ENCODE measurements at regions not wholly inside any gene's neighbourhood (a gene's known extent, or its start where the extent isn't known, plus 50 kb on each side); places are given as distances from the start of the nearest gene placed in this dataset.

- no peaks in the 10 kb centered on the region for H3K36me3 Mint-ChIP-seq (ENCODE audit: low read depth)
- H3K27me3 Mint-ChIP-seq (ENCODE audit: insufficient read depth), result peaks cover 7% of the 10 kb centered on the region
- no peaks in the 10 kb centered on the region for H3K4me1 Mint-ChIP-seq (ENCODE audit: low read depth)
- H3K27ac Mint-ChIP-seq, result no peak overlapping the region
- no peak overlapping the region for H3K4me3 Mint-ChIP-seq
- no peaks in the 10 kb centered on the region for H3K9me3 Mint-ChIP-seq
- TF ChIP-seq, protein P1, sequence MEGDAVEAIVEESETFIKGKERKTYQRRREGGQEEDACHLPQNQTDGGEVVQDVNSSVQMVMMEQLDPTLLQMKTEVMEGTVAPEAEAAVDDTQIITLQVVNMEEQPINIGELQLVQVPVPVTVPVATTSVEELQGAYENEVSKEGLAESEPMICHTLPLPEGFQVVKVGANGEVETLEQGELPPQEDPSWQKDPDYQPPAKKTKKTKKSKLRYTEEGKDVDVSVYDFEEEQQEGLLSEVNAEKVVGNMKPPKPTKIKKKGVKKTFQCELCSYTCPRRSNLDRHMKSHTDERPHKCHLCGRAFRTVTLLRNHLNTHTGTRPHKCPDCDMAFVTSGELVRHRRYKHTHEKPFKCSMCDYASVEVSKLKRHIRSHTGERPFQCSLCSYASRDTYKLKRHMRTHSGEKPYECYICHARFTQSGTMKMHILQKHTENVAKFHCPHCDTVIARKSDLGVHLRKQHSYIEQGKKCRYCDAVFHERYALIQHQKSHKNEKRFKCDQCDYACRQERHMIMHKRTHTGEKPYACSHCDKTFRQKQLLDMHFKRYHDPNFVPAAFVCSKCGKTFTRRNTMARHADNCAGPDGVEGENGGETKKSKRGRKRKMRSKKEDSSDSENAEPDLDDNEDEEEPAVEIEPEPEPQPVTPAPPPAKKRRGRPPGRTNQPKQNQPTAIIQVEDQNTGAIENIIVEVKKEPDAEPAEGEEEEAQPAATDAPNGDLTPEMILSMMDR (IDR thresholded peaks at IDR 0.05), result no peak
- DNase-seq, result no peak
These were observed 148.4 kb upstream of the RGS6 start for GRCh38 chr14:71783786-71784185.

- Mint-ChIP-seq H3K4me1 (ENCODE audit: low read depth) (no peaks in the 10 kb centered on the region), H3K9me3 (no peaks in the 10 kb centered on the region), H3K4me3 (no peak overlapping the region), H3K27ac (no peak overlapping the region), H3K36me3 (ENCODE audit: low read depth) (no peaks in the 10 kb centered on the region), H3K27me3 (ENCODE audit: insufficient read depth) (peaks cover 1% of the 10 kb centered on the region; the same call in 1 of the 2 replicates)
- TF ChIP-seq, protein P1 (IDR thresholded peaks at IDR 0.05), result no peak
- no peak for DNase-seq
These were observed 143.2 kb upstream of the RGS6 start for GRCh38 chr14:71789005-71789404.

- Mint-ChIP-seq H3K27ac (peak overlapping the region; percentile 42), H3K4me3 (no peak overlapping the region), H3K36me3 (ENCODE audit: low read depth) (no peaks in the 10 kb centered on the region), H3K27me3 (ENCODE audit: insufficient read depth) (peaks cover 6% of the 10 kb centered on the region), H3K4me1 (ENCODE audit: low read depth) (peaks cover 32% of the 10 kb centered on the region), H3K9me3 (no peaks in the 10 kb centered on the region)
- TF ChIP-seq, protein P1 (IDR thresholded peaks at IDR 0.05), result no peak
- no peak for DNase-seq
These were observed 132.4 kb upstream of the RGS6 start for GRCh38 chr14:71799841-71800240.

DNA sequence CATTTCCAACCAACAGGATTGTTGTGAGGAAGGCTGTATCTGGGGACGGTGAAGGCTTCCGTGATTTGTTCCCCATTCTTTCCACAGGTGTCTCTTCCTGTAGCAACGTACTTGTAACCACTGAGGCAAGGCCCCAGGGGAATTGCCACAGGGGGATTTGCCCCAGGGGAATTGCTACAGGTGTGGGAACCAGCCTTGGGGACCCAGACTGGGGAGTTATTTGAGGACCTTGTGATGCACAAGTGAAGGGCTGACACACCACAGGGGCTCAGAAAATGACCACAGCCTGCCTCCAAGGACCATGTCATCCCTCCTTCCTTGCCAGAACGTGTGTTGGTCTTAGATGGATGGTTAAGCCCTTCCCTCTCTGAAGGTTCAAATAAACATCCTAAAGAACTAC is 131.4 kb upstream of the RGS6 start:
- peaks cover 34% of the 10 kb centered on the region for H3K4me1 Mint-ChIP-seq (ENCODE audit: low read depth)
- peaks cover 8% of the 10 kb centered on the region for H3K27me3 Mint-ChIP-seq (ENCODE audit: insufficient read depth)
- no peaks in the 10 kb centered on the region for H3K9me3 Mint-ChIP-seq
- no peak overlapping the region for H3K27ac Mint-ChIP-seq
- TF ChIP-seq, protein P1 (IDR thresholded peaks at IDR 0.05), result no peak
- no peaks in the 10 kb centered on the region for H3K36me3 Mint-ChIP-seq (ENCODE audit: low read depth)
- H3K4me3 Mint-ChIP-seq, result no peak overlapping the region
- no peak for DNase-seq

DNA sequence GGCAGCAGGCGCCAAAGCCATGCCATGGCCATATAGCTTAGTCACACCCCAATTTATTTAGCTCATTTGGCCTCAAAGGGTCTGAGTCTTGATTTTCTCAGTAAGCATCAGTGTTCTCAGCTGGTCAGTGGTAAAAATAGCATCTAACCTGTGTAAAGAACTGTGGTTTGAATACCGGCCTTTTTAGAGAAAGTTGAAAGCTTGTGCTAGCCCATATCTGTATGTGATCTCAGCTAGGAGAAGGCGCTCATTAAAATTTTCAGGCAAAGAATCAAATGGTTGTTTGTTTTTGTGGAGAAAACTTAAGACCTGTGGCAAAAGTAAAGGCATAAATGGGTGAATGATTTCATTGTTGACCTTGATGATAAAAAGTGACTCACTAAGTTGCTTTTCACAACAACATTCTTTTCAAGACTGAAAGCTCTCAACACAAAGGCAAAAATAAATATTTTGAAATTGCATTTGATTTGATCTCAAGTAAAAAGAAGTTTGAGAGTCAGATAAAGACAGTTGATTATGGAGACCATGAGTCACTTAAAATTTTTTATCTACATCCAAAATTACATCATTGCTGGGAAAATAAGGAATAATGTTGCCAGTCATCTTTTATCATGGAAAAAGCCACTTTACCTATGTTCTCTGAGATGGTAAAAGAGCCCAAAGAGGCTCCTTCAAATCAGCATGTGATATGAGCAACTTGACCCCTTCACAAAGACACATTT is 128.5 kb upstream of the RGS6 start:
- Mint-ChIP-seq H3K4me3 (no peak overlapping the region), H3K9me3 (no peaks in the 10 kb centered on the region), H3K27me3 (ENCODE audit: insufficient read depth) (peaks cover 10% of the 10 kb centered on the region), H3K4me1 (ENCODE audit: low read depth) (peaks cover 36% of the 10 kb centered on the region), H3K27ac (peak overlapping the region; percentile 68), H3K36me3 (ENCODE audit: low read depth) (no peaks in the 10 kb centered on the region)
- peak; percentile 78 for DNase-seq
- TF ChIP-seq, protein P1 (IDR thresholded peaks at IDR 0.05), result no peak
